AG09309 (cell line): ENCODE measurements at regions not wholly inside any gene's neighbourhood (a gene's known extent, or its start where the extent isn't known, plus 50 kb on each side); places are given as distances from the start of the nearest gene placed in this dataset.
"Not testable (repeated sequence)": the region's sequence is repeated elsewhere in the genome, so short reads cannot be mapped to it uniquely, and the experiment has no call there.

Experiments
- DNase-seq: peaks from one replicate; pipeline ENCODE4 v3.0.0-alpha.2; 2010; ENCODE audit warnings: low read depth
- H3K4me3 ChIP-seq: 2 replicates; pipeline ENCODE4 v1.5.1; 2011; ENCODE audit warnings: mild to moderate bottlenecking, low read depth, low read length, moderate library complexity; ENCODE audit not compliant: control insufficient read depth
- CTCF ChIP-seq: IDR thresholded peaks from 2 replicates; pipeline ENCODE4 v1.5.1; 2011; ENCODE audit warnings: mild to moderate bottlenecking, low read depth, low read length, inconsistent platforms; ENCODE audit not compliant: insufficient read depth, control insufficient read depth; ENCODE audit errors: missing control alignments

DNA sequence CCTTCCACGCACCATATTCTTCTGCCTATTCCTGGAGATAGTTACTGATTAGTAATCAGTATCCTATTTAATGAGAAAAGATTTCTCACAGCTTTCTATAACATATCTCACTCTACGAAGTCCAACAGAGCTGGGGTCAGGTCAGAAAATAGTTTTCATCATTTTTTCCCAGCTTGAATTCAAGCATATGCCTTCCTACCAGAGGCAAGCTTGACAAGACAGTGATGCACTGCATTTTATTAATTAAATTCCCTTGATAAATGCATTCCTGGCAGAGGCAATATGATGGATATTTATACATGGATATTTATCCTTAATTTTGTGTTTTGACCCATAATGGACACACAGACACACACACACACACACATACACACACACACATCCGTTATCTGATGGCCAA is 961.4 kb downstream of the EPHA3 start:
- no peak for TF ChIP-seq CTCF
- no peak overlapping the region for H3K4me3 ChIP-seq
- DNase-seq = no peak

DNA sequence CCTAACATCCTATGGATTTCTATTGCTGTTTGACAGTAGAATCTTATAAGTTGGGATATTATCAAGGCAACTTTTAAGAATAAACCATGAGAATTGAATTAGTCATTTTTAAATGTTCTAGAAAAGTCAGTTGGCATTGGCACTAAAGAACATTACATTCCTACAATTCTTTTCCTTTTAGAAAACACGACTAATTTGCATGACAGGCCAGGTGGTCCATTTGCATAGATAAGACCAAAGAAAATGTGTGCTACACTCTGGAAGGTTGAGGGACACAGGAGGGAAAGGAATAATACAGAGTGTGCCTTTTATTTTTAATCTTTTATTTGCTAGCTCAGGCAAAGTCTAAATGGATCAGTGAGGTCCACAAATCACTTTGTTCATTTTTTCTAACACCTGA is 962.3 kb downstream of the EPHA3 start:
- H3K4me3 ChIP-seq = no peak overlapping the region
- no peak for DNase-seq
- no peak for TF ChIP-seq CTCF

DNA sequence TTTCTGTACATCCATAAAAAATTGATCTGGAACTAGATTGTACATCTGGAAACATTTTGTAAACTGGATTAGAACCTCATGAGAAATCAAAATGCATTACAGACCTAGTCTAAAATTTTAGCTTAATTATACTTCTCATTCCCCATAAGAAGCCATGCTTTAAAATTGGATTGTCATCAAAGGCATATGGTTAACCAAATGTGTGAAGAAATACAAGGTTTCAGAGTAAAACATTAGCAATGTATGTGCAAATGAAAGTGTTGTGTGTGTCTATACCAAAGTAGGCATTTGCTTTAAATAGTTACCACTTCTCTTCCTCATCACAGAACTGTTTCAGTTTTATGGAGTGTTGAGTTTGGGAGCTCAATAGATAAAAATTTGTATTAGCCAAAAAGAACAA is 968.7 kb downstream of the EPHA3 start:
- no peak for TF ChIP-seq CTCF
- no peak for DNase-seq
- no peak overlapping the region for H3K4me3 ChIP-seq

GRCh38 chr3:90080988-90081387 is 973.6 kb downstream of the EPHA3 start:
- no peak for DNase-seq
- no peak overlapping the region for H3K4me3 ChIP-seq
- no peak for TF ChIP-seq CTCF

DNA sequence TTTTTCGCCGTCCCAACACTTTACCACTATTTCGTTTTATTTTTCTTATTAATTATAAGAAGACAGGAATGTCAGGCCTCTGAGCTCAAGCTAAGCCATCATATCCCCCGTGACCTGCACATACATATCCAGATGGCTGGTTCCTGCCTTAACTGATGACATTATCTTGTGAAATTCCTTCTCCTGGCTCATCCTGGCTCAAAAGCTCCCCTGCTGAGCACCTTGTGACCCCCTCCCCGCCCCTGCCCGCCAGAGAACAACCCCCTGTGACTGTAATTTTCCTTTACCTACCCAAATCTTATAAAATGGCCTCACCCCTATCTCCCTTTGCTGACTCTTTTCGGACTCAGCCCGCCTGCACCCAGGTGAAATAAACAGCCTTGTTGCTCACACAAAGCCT is 978.9 kb downstream of the EPHA3 start:
- DNase-seq, H3K4me3 ChIP-seq: not testable (repeated sequence)

DNA sequence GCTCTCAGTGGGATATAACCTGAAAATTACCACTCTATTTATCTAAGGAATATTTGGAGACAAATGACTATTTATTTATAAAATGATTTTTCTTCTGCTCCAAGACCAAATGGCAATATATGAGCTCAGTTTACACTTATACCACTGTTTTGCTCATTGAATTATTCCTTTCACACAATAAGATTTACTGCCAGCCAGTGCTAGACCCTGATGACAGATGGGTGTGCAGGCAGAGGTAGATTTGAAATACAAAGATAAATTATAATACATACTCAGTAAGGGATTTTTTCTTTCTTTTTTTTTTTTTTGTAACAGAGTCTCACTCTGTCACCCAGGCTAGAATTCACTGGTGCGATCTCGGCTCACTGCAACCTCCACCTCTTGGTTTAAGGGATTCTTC is 980.3 kb downstream of the EPHA3 start:
- no peak overlapping the region for H3K4me3 ChIP-seq
- no peak for TF ChIP-seq CTCF
- DNase-seq = no peak

GRCh38 chr3:90091549-90091948 is 984.1 kb downstream of the EPHA3 start:
- TF ChIP-seq CTCF = peak; percentile 50
- no peak for DNase-seq
- H3K4me3 ChIP-seq = no peak overlapping the region
